ENCODE measurements at regions not wholly inside any gene's neighbourhood (a gene's known extent, or its start where the extent isn't known, plus 50 kb on each side); places are given as distances from the start of the nearest gene placed in this dataset.
"Not testable (repeated sequence)": the region's sequence is repeated elsewhere in the genome, so short reads cannot be mapped to it uniquely, and the experiment has no call there.

GRCh38 chr21:35159881-35160280, 110.8 kb upstream of the RUNX1 start:
- intact Hi-C loops (cut with DNase I): no loop called here
- no peak for DNase-seq
- no peak overlapping the region for H3K4me3 ChIP-seq
- H3K9me3 ChIP-seq (replicated peaks in 1 of 3): no peaks in the 10 kb centered on the region
- TF ChIP-seq POLR2A (IDR thresholded peaks at IDR 0.05) (no peak), CTCF (IDR thresholded peaks at IDR 0.05) (no peak)
- H3K27me3 ChIP-seq: no peaks in the 10 kb centered on the region
- H3K4me1 ChIP-seq (replicated peaks in 1 of 2): no peaks in the 10 kb centered on the region
- no peaks in the 10 kb centered on the region for H3K36me3 ChIP-seq (replicated peaks in 1 of 2)
- H3K27ac ChIP-seq: no peak overlapping the region
- WGBS, 4 donors: 49 to 78% (median 57%) methylated on average over 4 of the region's 4 CpGs

- intact Hi-C loops (cut with DNase I); H3K4me1 ChIP-seq (replicated peaks in 1 of 2); H3K27ac ChIP-seq; DNase-seq; H3K9me3 ChIP-seq (replicated peaks in 1 of 3); H3K27me3 ChIP-seq; H3K36me3 ChIP-seq (replicated peaks in 1 of 2); H3K4me3 ChIP-seq: not testable (repeated sequence)
- 70 to 92% (median 81%) methylated on average over 1 of the region's 1 CpG for WGBS, 4 donors
These were observed 108.3 kb upstream of the RUNX1 start for GRCh38 chr21:35157374-35157773.

GRCh38 chr21:35156293-35157278, 107.5 kb upstream of the RUNX1 start:
- Histone ChIP-seq H3K27me3 (no peaks in the 10 kb centered on the region), H3K27ac (no peak overlapping the region), H3K4me1 (replicated peaks in 1 of 2) (no peaks in the 10 kb centered on the region), H3K36me3 (replicated peaks in 1 of 2) (no peaks in the 10 kb centered on the region), H3K9me3 (replicated peaks in 1 of 3) (no peaks in the 10 kb centered on the region), H3K4me3 (no peak overlapping the region)
- intact Hi-C loops (cut with DNase I): no loop called here
- DNase-seq: no peak
- 80 to 88% (median 81%) methylated on average over 4 of the region's 4 CpGs for WGBS, 4 donors
- TF ChIP-seq CTCF (IDR thresholded peaks at IDR 0.05) (no peak), POLR2A (IDR thresholded peaks at IDR 0.05) (no peak)

GRCh38 chr21:35154788-35155187, 105.7 kb upstream of the RUNX1 start:
- H3K27ac ChIP-seq: no peak overlapping the region
- H3K27me3 ChIP-seq: no peaks in the 10 kb centered on the region
- no peaks in the 10 kb centered on the region for H3K9me3 ChIP-seq (replicated peaks in 1 of 3)
- TF ChIP-seq POLR2A (IDR thresholded peaks at IDR 0.05): no peak
- TF ChIP-seq CTCF (IDR thresholded peaks at IDR 0.05): no peak
- no peaks in the 10 kb centered on the region for H3K36me3 ChIP-seq (replicated peaks in 1 of 2)
- DNase-seq: no peak
- no peaks in the 10 kb centered on the region for H3K4me1 ChIP-seq (replicated peaks in 1 of 2)
- WGBS, 4 donors: 76 to 82% (median 79%) methylated on average over 6 of the region's 6 CpGs
- H3K4me3 ChIP-seq: no peak overlapping the region
- intact Hi-C loops (cut with DNase I): no loop called here

GRCh38 chr21:35153671-35154070, 104.6 kb upstream of the RUNX1 start:
- Histone ChIP-seq H3K9me3 (replicated peaks in 1 of 3) (no peaks in the 10 kb centered on the region), H3K36me3 (replicated peaks in 1 of 2) (no peaks in the 10 kb centered on the region), H3K4me3 (no peak overlapping the region), H3K4me1 (replicated peaks in 1 of 2) (no peaks in the 10 kb centered on the region), H3K27ac (no peak overlapping the region), H3K27me3 (peaks cover 3% of the 10 kb centered on the region)
- DNase-seq: no peak
- intact Hi-C loops (cut with DNase I): no loop called here
- 69 to 78% (median 72%) methylated on average over 5 of the region's 5 CpGs for WGBS, 4 donors
- TF ChIP-seq POLR2A (IDR thresholded peaks at IDR 0.05): no peak
- TF ChIP-seq CTCF (IDR thresholded peaks at IDR 0.05): no peak

All from adrenal gland (tissue), 9 donors.